Smooth muscle cell (in vitro differentiated cells): ENCODE measurements at regions not wholly inside any gene's neighbourhood (a gene's known extent, or its start where the extent isn't known, plus 50 kb on each side); places are given as distances from the start of the nearest gene placed in this dataset.

Source experiments
- DNase-seq: peaks from one replicate; lab custom pipeline; 2025; ENCODE audit not compliant: unreplicated experiment; lab: John Stamatoyannopoulos, UW
- H2AFZ ChIP-seq: fragments of 200-600 bp; sonication (generic); 2 replicates; pipeline ENCODE4 v1.6.0; 2016; ENCODE audit warnings: antibody characterized with exemption, low read depth, mild to moderate bottlenecking
- H3F3A ChIP-seq: fragments of 200-600 bp; sonication (generic); 2 replicates; pipeline ENCODE4 v1.6.0; 2017; ENCODE audit warnings: antibody characterized with exemption, low read depth
- H3K27ac ChIP-seq: fragments of 200-600 bp; sonication (generic); 2 replicates; pipeline ENCODE4 v1.5.1; 2016; ENCODE audit warnings: low read depth, mild to moderate bottlenecking
- H3K27me3 ChIP-seq: fragments of 200-600 bp; sonication (generic); 2 replicates; pipeline ENCODE4 v1.6.1; 2016; ENCODE audit warnings: low read depth, mild to moderate bottlenecking
- H3K36me3 ChIP-seq: fragments of 200-600 bp; sonication (generic); 2 replicates; pipeline ENCODE4 v1.5.1; 2016; ENCODE audit warnings: low read depth
- H3K4me1 ChIP-seq: fragments of 200-600 bp; sonication (generic); 2 replicates; pipeline ENCODE4 v1.5.1; 2016; ENCODE audit warnings: low read depth
- H3K4me2 ChIP-seq: fragments of 200-600 bp; sonication (generic); 2 replicates; pipeline ENCODE4 v1.6.0; 2016; ENCODE audit warnings: mild to moderate bottlenecking
- H3K4me3 ChIP-seq: fragments of 200-600 bp; sonication (generic); 2 replicates; pipeline ENCODE4 v1.5.1; 2016; ENCODE audit warnings: mild to moderate bottlenecking
- H3K79me2 ChIP-seq: fragments of 200-600 bp; sonication (generic); 2 replicates; pipeline ENCODE4 v1.6.0; 2016; ENCODE audit warnings: low read depth, mild to moderate bottlenecking
- H3K9ac ChIP-seq: fragments of 200-600 bp; sonication (generic); 2 replicates; pipeline ENCODE4 v1.6.0; 2016; ENCODE audit warnings: low read depth
- H3K9me3 ChIP-seq: fragments of 200-600 bp; sonication (generic); replicated peaks from 2 replicates; pipeline ENCODE4 v1.5.1; 2016; ENCODE audit warnings: low read depth
- H4K20me1 ChIP-seq: fragments of 200-600 bp; sonication (generic); 2 replicates; pipeline ENCODE4 v1.6.0; 2016; ENCODE audit warnings: low read depth
- WGBS: methylation state at CpG from one replicate; pipeline ENCODE4 v1.1.7; 2016; ENCODE audit warnings: low lambda C conversion rate; 5-methylcytosine and 5-hydroxymethylcytosine counted together
- TF ChIP-seq, protein P1 (sequence below): fragments of 200-600 bp; sonication (generic); IDR thresholded peaks from 2 replicates; pipeline ENCODE4 v1.5.1; 2017; ENCODE audit warnings: borderline replicate concordance, mild to moderate bottlenecking, antibody characterized with exemption; ENCODE audit not compliant: insufficient read depth, poor library complexity, severe bottlenecking

DNA sequence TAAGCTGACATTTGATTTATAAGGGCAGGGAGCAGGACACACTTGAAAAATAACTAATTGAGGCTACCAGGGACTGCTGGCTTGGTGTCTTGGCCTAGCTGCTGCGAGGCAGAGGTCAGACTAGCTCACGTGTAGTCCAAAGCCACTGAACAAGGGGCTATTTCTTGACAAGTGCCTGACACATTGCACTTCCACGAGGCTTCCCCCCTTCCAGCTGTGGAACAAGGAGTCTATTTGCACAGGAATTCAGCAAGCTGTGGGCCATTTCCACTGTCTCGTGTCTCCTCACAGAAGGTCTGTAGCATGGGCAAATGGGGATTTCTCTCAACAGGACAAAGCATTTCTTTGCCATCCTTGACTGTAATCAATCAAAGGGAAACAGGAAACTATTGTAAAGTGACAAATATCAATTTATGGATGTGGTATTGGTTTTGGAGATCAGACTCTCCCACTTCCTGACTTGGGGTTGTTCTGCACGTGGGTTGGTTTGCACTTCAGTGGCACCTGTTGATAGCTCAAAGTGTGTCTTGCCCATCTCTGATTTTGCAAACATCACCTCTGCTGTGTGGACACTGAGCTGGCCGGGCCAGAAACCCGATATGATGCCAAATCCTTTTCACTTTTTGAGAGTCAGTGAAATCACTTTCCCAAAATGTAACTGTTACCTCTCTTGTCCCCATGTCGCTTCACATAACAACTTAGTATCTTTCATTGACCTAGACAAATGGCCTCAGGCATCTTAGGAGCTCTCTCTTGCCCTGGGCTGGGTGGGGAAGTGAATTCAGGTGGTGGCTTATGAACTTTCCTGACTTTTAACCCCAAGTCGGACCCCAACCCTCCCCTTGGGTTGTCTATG, 107.4 kb upstream of the MAMLD1 start:
- Histone ChIP-seq H3K79me2 (no peaks in the 10 kb centered on the region), H3K27ac (no peak overlapping the region), H3F3A (no peaks in the 10 kb centered on the region), H3K4me1 (no peaks in the 10 kb centered on the region), H3K9me3 (no peaks in the 10 kb centered on the region), H3K27me3 (no peaks in the 10 kb centered on the region), H3K36me3 (no peaks in the 10 kb centered on the region), H3K4me2 (no peak overlapping the region), H3K4me3 (no peak overlapping the region), H3K9ac (no peak overlapping the region), H4K20me1 (no peaks in the 10 kb centered on the region), H2AFZ (no peak overlapping the region)
- no peak for DNase-seq
- WGBS = 61% methylated on average over 9 of the region's 9 CpGs
- TF ChIP-seq, protein P1, sequence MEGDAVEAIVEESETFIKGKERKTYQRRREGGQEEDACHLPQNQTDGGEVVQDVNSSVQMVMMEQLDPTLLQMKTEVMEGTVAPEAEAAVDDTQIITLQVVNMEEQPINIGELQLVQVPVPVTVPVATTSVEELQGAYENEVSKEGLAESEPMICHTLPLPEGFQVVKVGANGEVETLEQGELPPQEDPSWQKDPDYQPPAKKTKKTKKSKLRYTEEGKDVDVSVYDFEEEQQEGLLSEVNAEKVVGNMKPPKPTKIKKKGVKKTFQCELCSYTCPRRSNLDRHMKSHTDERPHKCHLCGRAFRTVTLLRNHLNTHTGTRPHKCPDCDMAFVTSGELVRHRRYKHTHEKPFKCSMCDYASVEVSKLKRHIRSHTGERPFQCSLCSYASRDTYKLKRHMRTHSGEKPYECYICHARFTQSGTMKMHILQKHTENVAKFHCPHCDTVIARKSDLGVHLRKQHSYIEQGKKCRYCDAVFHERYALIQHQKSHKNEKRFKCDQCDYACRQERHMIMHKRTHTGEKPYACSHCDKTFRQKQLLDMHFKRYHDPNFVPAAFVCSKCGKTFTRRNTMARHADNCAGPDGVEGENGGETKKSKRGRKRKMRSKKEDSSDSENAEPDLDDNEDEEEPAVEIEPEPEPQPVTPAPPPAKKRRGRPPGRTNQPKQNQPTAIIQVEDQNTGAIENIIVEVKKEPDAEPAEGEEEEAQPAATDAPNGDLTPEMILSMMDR = no peak

DNA sequence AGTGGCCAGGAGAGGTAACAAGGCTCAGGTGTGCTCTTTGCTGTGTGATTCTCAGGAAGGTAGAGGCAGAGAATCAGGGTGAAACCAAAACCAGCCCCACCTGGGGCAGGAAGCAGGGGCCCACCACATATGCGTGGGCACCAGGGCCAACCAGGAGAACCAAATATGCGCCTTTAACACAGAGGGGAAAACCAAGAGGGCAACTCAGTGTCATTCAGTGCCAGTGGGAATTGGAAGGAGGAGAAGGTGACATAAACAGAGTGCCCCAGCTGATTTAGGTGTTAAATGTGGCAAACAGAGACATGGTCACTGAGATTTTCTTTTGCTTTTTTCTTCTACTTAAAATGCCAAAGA, 106.8 kb upstream of the MAMLD1 start:
- TF ChIP-seq, protein P1 = no peak
- no peaks in the 10 kb centered on the region for H3K27me3 ChIP-seq
- no peaks in the 10 kb centered on the region for H3K79me2 ChIP-seq
- no peak for DNase-seq
- no peak overlapping the region for H3K27ac ChIP-seq
- 82% methylated on average over 2 of the region's 2 CpGs for WGBS
- no peaks in the 10 kb centered on the region for H3K36me3 ChIP-seq
- no peak overlapping the region for H3K9ac ChIP-seq
- H3K9me3 ChIP-seq = no peaks in the 10 kb centered on the region
- H3K4me2 ChIP-seq = no peak overlapping the region
- H3K4me3 ChIP-seq = no peak overlapping the region
- no peaks in the 10 kb centered on the region for H3F3A ChIP-seq
- H2AFZ ChIP-seq = no peak overlapping the region
- H4K20me1 ChIP-seq = no peaks in the 10 kb centered on the region
- H3K4me1 ChIP-seq = no peaks in the 10 kb centered on the region

DNA sequence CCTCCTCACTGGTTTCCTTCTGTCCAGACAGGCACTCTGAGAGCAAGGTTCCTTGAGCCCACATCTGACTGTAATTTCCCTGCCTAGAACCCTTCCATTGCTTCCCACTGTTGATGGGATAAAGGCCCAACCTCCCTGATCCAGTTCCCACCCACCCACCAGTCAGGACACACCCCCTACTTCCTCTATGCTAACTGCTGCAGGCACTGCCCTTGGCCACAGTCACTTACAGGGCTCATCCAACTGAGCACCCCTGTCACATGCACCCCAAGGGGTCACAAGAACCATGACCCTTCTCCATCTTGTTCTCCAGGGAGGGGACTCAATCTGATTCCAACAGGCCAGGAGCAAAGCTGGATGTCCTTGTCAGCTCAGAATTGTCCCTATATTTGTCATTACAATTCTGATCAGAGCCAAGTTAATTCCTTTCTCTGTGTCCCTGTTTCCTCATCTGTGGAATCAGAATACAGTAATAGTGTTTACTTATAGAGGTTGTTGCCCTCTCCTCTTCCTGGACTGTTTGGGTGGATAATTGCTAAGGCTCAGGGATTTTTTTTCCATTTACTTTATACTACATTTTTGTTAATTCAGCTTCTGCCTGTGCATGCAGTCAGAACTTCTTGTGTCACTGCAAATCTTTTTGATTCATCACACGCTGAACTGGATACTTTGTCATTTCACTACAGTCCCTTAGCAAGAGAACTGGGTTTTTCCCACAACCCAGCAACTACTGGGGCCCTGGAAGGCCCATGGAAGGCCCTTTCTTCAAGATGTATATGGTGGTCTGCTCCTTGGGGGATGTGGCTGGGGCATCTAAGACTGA, 105.6 kb upstream of the MAMLD1 start:
- TF ChIP-seq, protein P1 = no peak
- WGBS = 56% methylated on average over 1 of the region's 1 CpG
- H3K4me3 ChIP-seq = no peak overlapping the region

More for the DNA sequence above, 105.6 kb upstream of the MAMLD1 start:
- no peaks in the 10 kb centered on the region for H3K4me1 ChIP-seq
- H2AFZ ChIP-seq = no peak overlapping the region
- H3K4me2 ChIP-seq = no peak overlapping the region
- no peak overlapping the region for H3K9ac ChIP-seq
- H3F3A ChIP-seq = no peaks in the 10 kb centered on the region
- no peaks in the 10 kb centered on the region for H3K27me3 ChIP-seq
- H3K27ac ChIP-seq = no peak overlapping the region
- no peaks in the 10 kb centered on the region for H3K36me3 ChIP-seq
- no peak for DNase-seq
- H3K9me3 ChIP-seq = no peaks in the 10 kb centered on the region
- no peaks in the 10 kb centered on the region for H4K20me1 ChIP-seq
- H3K79me2 ChIP-seq = no peaks in the 10 kb centered on the region
